ENCODE measurements at regions not wholly inside any gene's neighbourhood (a gene's known extent, or its start where the extent isn't known, plus 50 kb on each side); places are given as distances from the start of the nearest gene placed in this dataset.

GRCh38 chr2:196486146-196486545, 153.4 kb upstream of the CCDC150 start:
- intact Hi-C loops (cut with DNase I) = loop anchor here in 1 of 10 donors (10.0 kb wide), 1 partner anchor 109 kb away; the partner anchor contains the start of gene HECW2
- peak overlapping the region in 4 of 12 donors; percentile 29 to 54 (median 42) for H3K27ac ChIP-seq

DNA sequence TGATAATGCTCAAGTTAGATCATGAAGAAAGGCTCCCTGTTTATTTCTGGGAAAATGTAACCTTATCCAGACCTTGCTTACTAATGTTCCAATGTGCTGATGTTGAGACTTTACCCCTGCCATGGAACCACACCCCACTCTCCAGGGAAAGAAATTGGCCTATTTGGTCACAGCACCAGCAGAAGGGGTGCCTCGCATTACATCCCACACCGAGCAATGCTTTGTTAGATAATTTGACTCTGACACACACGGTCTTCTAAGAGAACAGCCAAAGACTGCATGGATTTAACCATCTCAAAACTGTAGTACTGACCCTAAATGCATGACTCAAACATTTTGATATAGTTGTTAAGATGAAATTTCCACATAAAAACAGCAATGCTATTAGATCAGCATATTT, 152.1 kb upstream of the CCDC150 start:
- Histone ChIP-seq H3K4me1 (peaks cover 0 to 25% (median 0%) of the 10 kb centered on the region in 12 donors), H3K4me3 (no peak overlapping the region), H3K27ac (peak overlapping the region in 1 of 12 donors; percentile 0), H3K9me3 (no peaks in the 10 kb centered on the region), H3K27me3 (no peaks in the 10 kb centered on the region), H3K36me3 (no peaks in the 10 kb centered on the region)
- intact Hi-C loops (cut with DNase I) = loop anchor here in 1 of 10 donors (10.0 kb wide), 1 partner anchor 107 kb away; the partner anchor contains the start of gene HECW2
- no peak for TF ChIP-seq CTCF (IDR thresholded peaks at IDR 0.05)
- no peak for TF ChIP-seq POLR2A (IDR thresholded peaks at IDR 0.05)
- 36 to 63% (median 45%) methylated on average over 3 of the region's 3 CpGs for WGBS, 4 donors
- DNase-seq = peak in 1 of 5 donors; percentile 20
- ATAC-seq = peak in 3 of 4 donors; percentile 22 to 45 (median 36)

More at GRCh38 chr2:196486146-196486545, 153.4 kb upstream of the CCDC150 start:
- no peak for TF ChIP-seq CTCF (IDR thresholded peaks at IDR 0.05)
- H3K27me3 ChIP-seq = no peaks in the 10 kb centered on the region
- H3K9me3 ChIP-seq = no peaks in the 10 kb centered on the region
- DNase-seq (peak in 1 of 5 donors; percentile 30), ATAC-seq (peak in 3 of 4 donors; percentile 64 to 72 (median 67))
- H3K4me1 ChIP-seq = peaks cover 0 to 34% (median under 1%) of the 10 kb centered on the region in 12 donors
- no peak overlapping the region for H3K4me3 ChIP-seq
- 49 to 64% (median 52%) methylated on average over 2 to 3 of the region's 3 CpGs for WGBS, 4 donors
- H3K36me3 ChIP-seq = no peaks in the 10 kb centered on the region

DNA sequence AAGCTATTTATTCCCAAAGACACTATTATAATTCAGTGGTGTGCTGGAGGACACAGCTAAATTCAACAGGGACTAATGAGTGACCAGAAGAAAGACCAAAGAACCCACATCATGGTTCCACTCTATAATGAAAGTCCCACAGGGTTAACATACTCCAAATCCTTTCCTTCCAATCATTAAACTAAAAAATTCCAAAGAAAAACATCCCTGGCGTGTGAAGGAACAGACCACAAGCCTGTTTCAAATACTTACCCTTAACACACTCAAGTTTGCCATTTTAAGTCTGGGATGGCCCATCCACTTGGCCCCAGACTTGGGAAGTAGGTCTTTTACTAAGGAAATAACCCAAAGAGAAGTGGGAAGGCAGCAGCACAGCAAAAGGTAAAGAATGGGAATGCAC, 150.1 kb upstream of the CCDC150 start:
- DNase-seq (no peak), ATAC-seq (no peak)
- TF ChIP-seq POLR2A (IDR thresholded peaks at IDR 0.05) = no peak
- TF ChIP-seq CTCF (IDR thresholded peaks at IDR 0.05) = no peak
- WGBS, 4 donors = 87 to 100% (median 90%) methylated on average over 1 of the region's 1 CpG
- Histone ChIP-seq H3K9me3 (peaks cover 0 to 9% (median 0%) of the 10 kb centered on the region in 12 donors), H3K27ac (no peak overlapping the region), H3K27me3 (no peaks in the 10 kb centered on the region), H3K36me3 (no peaks in the 10 kb centered on the region), H3K4me3 (no peak overlapping the region), H3K4me1 (peaks cover 0 to 16% (median 0%) of the 10 kb centered on the region in 12 donors)
- intact Hi-C loops (cut with DNase I) = loop anchor here in 1 of 10 donors (10.0 kb wide), 1 partner anchor 105 kb away; the partner anchor contains the start of gene HECW2

DNA sequence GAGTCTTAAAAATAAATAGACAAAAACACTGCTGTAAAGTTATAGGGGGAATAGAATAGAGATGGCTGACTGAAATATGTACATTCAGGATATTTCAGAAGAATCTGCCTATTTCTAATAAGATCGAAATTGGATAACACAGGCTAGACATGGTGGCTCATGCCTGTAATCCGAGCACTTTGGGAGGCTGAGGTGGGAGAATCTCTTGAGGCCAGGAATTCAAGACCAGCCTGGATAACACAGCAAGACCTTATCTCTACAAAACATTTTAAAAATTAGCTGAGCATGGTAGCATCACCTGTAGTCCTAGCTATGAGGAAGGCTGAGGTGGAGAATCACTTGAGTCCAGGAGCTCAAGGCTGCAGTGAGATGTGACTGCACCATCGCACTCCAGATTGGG, 146.6 kb upstream of the CCDC150 start:
- Histone ChIP-seq H3K36me3 (no peaks in the 10 kb centered on the region), H3K27ac (no peak overlapping the region), H3K9me3 (peaks cover 0 to 10% (median 0%) of the 10 kb centered on the region in 12 donors), H3K4me1 (peaks cover 0 to 3% (median 0%) of the 10 kb centered on the region in 12 donors), H3K27me3 (no peaks in the 10 kb centered on the region), H3K4me3 (no peak overlapping the region)
- intact Hi-C loops (cut with DNase I) = no loop called here
- TF ChIP-seq CTCF (IDR thresholded peaks at IDR 0.05) = no peak
- TF ChIP-seq POLR2A (IDR thresholded peaks at IDR 0.05) = no peak
- 92 to 97% (median 96%) methylated on average over 3 of the region's 3 CpGs for WGBS, 4 donors
- DNase-seq (no peak), ATAC-seq (no peak)
